Gastroesophageal sphincter (tissue), 4 donors: ENCODE measurements at regions not wholly inside any gene's neighbourhood (a gene's known extent, or its start where the extent isn't known, plus 50 kb on each side); places are given as distances from the start of the nearest gene placed in this dataset.
"Not testable (repeated sequence)": the region's sequence is repeated elsewhere in the genome, so short reads cannot be mapped to it uniquely, and the experiment has no call there.

Source experiments
- ATAC-seq: fragments of 150-250 bp; one replicate; pipeline ENCODE4 v1.9.1; 2016; ENCODE audit warnings: mild to moderate bottlenecking, moderate library complexity
- H3K27ac ChIP-seq, 4 donors: fragments of 200-600 bp; sonication (generic) in 3 of 4; 1 replicate in 3 of 4; 2 replicates in 1 of 4; pipeline ENCODE4 v1.5.1; 2016 to 2019
- H3K27me3 ChIP-seq: fragments of 200-600 bp; sonication (generic); one replicate; pipeline ENCODE4 v1.5.1; 2019
- H3K36me3 ChIP-seq, 2 donors: fragments of 200-600 bp; sonication (generic); one replicate each; pipeline ENCODE4 v1.5.1; 2019; ENCODE audit warnings: control low read depth in 1 of 2
- H3K4me1 ChIP-seq, 3 donors: fragments of 200-600 bp; sonication (generic); 1 replicate in 2 of 3; 2 replicates in 1 of 3; pipeline ENCODE4 v1.5.1; 2016 to 2019; ENCODE audit warnings: control low read depth in 2 of 3
- H3K4me3 ChIP-seq, 2 donors: fragments of 200-600 bp; sonication (generic); one replicate each; pipeline ENCODE4 v1.5.1; 2019; ENCODE audit warnings: mild to moderate bottlenecking in 1 of 2, moderate library complexity in 1 of 2
- H3K9me3 ChIP-seq, 3 donors: fragments of 200-600 bp; sonication (generic); one replicate each; pipeline ENCODE4 v1.5.1; 2017 to 2019; ENCODE audit warnings: control low read depth in 2 of 3
- CTCF ChIP-seq, 4 experiments: fragments of 200-600 bp in 2 of 4; fragments of 450-650 bp in 2 of 4; sonication (generic) in 1 of 4; IDR thresholded peaks; one replicate each; pipeline ENCODE4 v1.5.1; 2017 to 2019; ENCODE audit warnings: antibody characterized with exemption in 4 of 4, mild to moderate bottlenecking in 2 of 4, moderate library complexity in 2 of 4
- EP300 ChIP-seq: sonication (generic); formaldehyde crosslinking; IDR thresholded peaks from one replicate; pipeline ENCODE4 v1.6.1; 2017; ENCODE audit warnings: antibody characterized with exemption, mild to moderate bottlenecking
- POLR2A ChIP-seq, 2 donors: fragments of 450-650 bp; IDR thresholded peaks; one replicate each; pipeline ENCODE4 v1.6.1; 2017; ENCODE audit warnings: antibody characterized with exemption in 2 of 2, mild to moderate bottlenecking in 2 of 2, moderate library complexity in 1 of 2
- POLR2AphosphoS5 ChIP-seq: sonication (generic); formaldehyde crosslinking; IDR thresholded peaks from one replicate; pipeline ENCODE4 v1.6.1; 2017; ENCODE audit warnings: antibody characterized with exemption
- WGBS, 2 donors: methylation state at CpG; one replicate each; pipeline ENCODE4 v1.1.5; 2018; ENCODE audit warnings: low coverage in 1 of 2; 5-methylcytosine and 5-hydroxymethylcytosine counted together

- Histone ChIP-seq H3K27me3 (no peaks in the 10 kb centered on the region), H3K4me3 (no peak overlapping the region), H3K27ac (no peak overlapping the region), H3K9me3 (peaks cover 0 to 5% (median 0%) of the 10 kb centered on the region in 3 donors), H3K36me3 (no peaks in the 10 kb centered on the region), H3K4me1 (peaks cover 0 to 5% (median 0%) of the 10 kb centered on the region in 3 donors)
- WGBS, 2 donors = 65 to 73% methylated on average over 2 to 7 of the region's 11 CpGs
- TF ChIP-seq EP300 = no peak
- no peak for TF ChIP-seq POLR2AphosphoS5
- no peak for TF ChIP-seq POLR2A (IDR thresholded peaks at IDR 0.05)
- no peak for TF ChIP-seq CTCF (IDR thresholded peaks at IDR 0.05)
- ATAC-seq = no peak
Observed at GRCh38 chr3:14265246-14265962, 86.8 kb downstream of the LSM3 start.

- TF ChIP-seq EP300 = no peak
- no peak for TF ChIP-seq POLR2AphosphoS5
- TF ChIP-seq POLR2A (IDR thresholded peaks at IDR 0.05) = no peak
- TF ChIP-seq CTCF (IDR thresholded peaks at IDR 0.05) = no peak
- peaks cover 0 to 2% (median 0%) of the 10 kb centered on the region in 3 donors for H3K4me1 ChIP-seq
- no peak overlapping the region for H3K27ac ChIP-seq
- H3K36me3 ChIP-seq = no peaks in the 10 kb centered on the region
- no peaks in the 10 kb centered on the region for H3K27me3 ChIP-seq
- ATAC-seq = no peak
- 22 to 84% methylated on average over 8 to 10 of the region's 12 CpGs for WGBS, 2 donors
- H3K4me3 ChIP-seq = no peak overlapping the region
- peaks cover 0 to 5% (median 0%) of the 10 kb centered on the region in 3 donors for H3K9me3 ChIP-seq
Observed at GRCh38 chr3:14266361-14266760, 87.7 kb downstream of the LSM3 start.

GRCh38 chr3:14267976-14268375, 89.4 kb downstream of the LSM3 start:
- WGBS, 2 donors = 100% methylated on average over 1 of the region's 5 CpGs; no CpG with 5 or more reads in 1 of the 2 donors
- Histone ChIP-seq H3K27me3 (no peaks in the 10 kb centered on the region), H3K9me3 (peaks cover 0 to 5% (median 0%) of the 10 kb centered on the region in 3 donors), H3K4me3 (no peak overlapping the region), H3K4me1 (no peaks in the 10 kb centered on the region), H3K36me3 (no peaks in the 10 kb centered on the region), H3K27ac (no peak overlapping the region)
- TF ChIP-seq POLR2A (IDR thresholded peaks at IDR 0.05) = no peak
- TF ChIP-seq EP300 = no peak
- no peak for TF ChIP-seq POLR2AphosphoS5
- TF ChIP-seq CTCF (IDR thresholded peaks at IDR 0.05) = no peak
- ATAC-seq = no peak

GRCh38 chr3:14268897-14269296, 90.3 kb downstream of the LSM3 start:
- ATAC-seq = no peak
- 94 to 100% methylated on average over 1 of the region's 1 CpG for WGBS, 2 donors

GRCh38 chr3:14272041-14272958, 93.7 kb downstream of the LSM3 start:
- H3K27me3 ChIP-seq = peaks cover 15% of the 10 kb centered on the region
- not testable (repeated sequence) for H3K4me1 ChIP-seq, H3K36me3 ChIP-seq, H3K27ac ChIP-seq, H3K9me3 ChIP-seq, ATAC-seq, H3K4me3 ChIP-seq
- 83 to 87% methylated on average over 6 to 8 of the region's 15 CpGs for WGBS, 2 donors

More at GRCh38 chr3:14268897-14269296, 90.3 kb downstream of the LSM3 start:
- Histone ChIP-seq H3K27ac (no peak overlapping the region), H3K4me1 (no peaks in the 10 kb centered on the region), H3K27me3 (no peaks in the 10 kb centered on the region), H3K36me3 (no peaks in the 10 kb centered on the region), H3K9me3 (peaks cover 0 to 5% (median 0%) of the 10 kb centered on the region in 3 donors), H3K4me3 (no peak overlapping the region)
- no peak for TF ChIP-seq CTCF (IDR thresholded peaks at IDR 0.05)
- no peak for TF ChIP-seq EP300
- TF ChIP-seq POLR2AphosphoS5 = no peak
- TF ChIP-seq POLR2A (IDR thresholded peaks at IDR 0.05) = no peak

- not testable (repeated sequence) for H3K27ac ChIP-seq, H3K4me3 ChIP-seq, ATAC-seq, H3K9me3 ChIP-seq, H3K36me3 ChIP-seq, H3K4me1 ChIP-seq
- peaks cover 15% of the 10 kb centered on the region for H3K27me3 ChIP-seq
- WGBS, 2 donors = 67 to 72% methylated on average over 1 to 2 of the region's 7 CpGs
Observed at GRCh38 chr3:14272959-14273560, 94.4 kb downstream of the LSM3 start.
